Fibroblast of lung (primary cell): ENCODE measurements at regions not wholly inside any gene's neighbourhood (a gene's known extent, or its start where the extent isn't known, plus 50 kb on each side); places are given as distances from the start of the nearest gene placed in this dataset.

Source experiments
- CTCF ChIP-seq, 2 donors: IDR thresholded peaks in 1 of 2; conservative IDR thresholded peaks in 1 of 2; 1 replicate in 1 of 2; 2 replicates in 1 of 2; pipeline ENCODE4 v1.5.1; 2011 to 2012; ENCODE audit warnings: low read length in 2 of 2, control low read depth in 1 of 2, inconsistent platforms in 1 of 2, low read depth in 1 of 2, mild to moderate bottlenecking in 1 of 2
- EZH2 ChIP-seq: IDR thresholded peaks from 2 replicates; pipeline ENCODE4 v1.5.1; 2012; ENCODE audit warnings: low read length, control low read depth, mild to moderate bottlenecking; ENCODE audit errors: missing control alignments

- TF ChIP-seq CTCF (conservative IDR thresholded peaks at IDR 0.05 in 1 of 2, IDR thresholded peaks at IDR 0.05 in 1 of 2; ENCODE audit: low read depth in 1 of 2, low read length in 2 of 2) (no peak), EZH2 (no peak)
These were observed 433.2 kb upstream of the MGMT start for GRCh38 chr10:129033790-129034272.
